GM23338 (cell line): ENCODE measurements at regions not wholly inside any gene's neighbourhood (a gene's known extent, or its start where the extent isn't known, plus 50 kb on each side); places are given as distances from the start of the nearest gene placed in this dataset.

ENCODE experiments used
- EZH2 ChIP-seq: fragments of 200-600 bp; sonication (generic); IDR thresholded peaks from one replicate; pipeline ENCODE4 v1.8.0; 2017; ENCODE audit warnings: antibody characterized with exemption, mild to moderate bottlenecking, low read depth; ENCODE audit not compliant: unreplicated experiment
- TF ChIP-seq, protein P1 (sequence below), 2 experiments: fragments of 200-600 bp in 1 of 2; sonication (generic) in 1 of 2; conservative IDR thresholded peaks; 2 replicates each; pipeline versions ENCODE4 v1.5.1 to v1.6.1; 2016 to 2017; ENCODE audit warnings: antibody characterized with exemption in 2 of 2, low read depth in 2 of 2, mild to moderate bottlenecking in 2 of 2, moderate library complexity in 1 of 2

DNA sequence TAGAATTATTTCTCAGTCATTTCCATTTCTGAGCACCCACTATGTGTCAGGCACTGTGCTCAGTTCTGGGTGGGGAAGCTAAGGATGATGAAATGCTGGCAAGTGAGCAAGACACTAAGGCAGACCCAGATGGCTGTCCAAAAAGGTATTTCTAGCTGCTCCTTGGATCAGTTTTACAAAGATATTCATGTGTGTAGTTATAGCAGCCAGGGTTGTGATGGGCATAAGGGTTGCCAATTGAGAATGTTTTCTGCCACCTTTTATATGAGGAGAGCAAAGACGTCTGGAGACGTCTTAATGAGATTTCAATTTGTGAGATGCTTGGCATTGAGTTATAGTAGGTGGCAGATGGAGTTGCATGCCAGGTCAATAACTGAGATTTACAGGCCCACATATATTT is 197.1 kb upstream of the RASGRP1 start:
- TF ChIP-seq, protein P1, sequence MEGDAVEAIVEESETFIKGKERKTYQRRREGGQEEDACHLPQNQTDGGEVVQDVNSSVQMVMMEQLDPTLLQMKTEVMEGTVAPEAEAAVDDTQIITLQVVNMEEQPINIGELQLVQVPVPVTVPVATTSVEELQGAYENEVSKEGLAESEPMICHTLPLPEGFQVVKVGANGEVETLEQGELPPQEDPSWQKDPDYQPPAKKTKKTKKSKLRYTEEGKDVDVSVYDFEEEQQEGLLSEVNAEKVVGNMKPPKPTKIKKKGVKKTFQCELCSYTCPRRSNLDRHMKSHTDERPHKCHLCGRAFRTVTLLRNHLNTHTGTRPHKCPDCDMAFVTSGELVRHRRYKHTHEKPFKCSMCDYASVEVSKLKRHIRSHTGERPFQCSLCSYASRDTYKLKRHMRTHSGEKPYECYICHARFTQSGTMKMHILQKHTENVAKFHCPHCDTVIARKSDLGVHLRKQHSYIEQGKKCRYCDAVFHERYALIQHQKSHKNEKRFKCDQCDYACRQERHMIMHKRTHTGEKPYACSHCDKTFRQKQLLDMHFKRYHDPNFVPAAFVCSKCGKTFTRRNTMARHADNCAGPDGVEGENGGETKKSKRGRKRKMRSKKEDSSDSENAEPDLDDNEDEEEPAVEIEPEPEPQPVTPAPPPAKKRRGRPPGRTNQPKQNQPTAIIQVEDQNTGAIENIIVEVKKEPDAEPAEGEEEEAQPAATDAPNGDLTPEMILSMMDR (conservative IDR thresholded peaks at IDR 0.05; ENCODE audit: low read depth in 2 of 2), result no peak
- no peak for TF ChIP-seq EZH2
